ENCODE measurements at regions not wholly inside any gene's neighbourhood (a gene's known extent, or its start where the extent isn't known, plus 50 kb on each side); places are given as distances from the start of the nearest gene placed in this dataset.

- no peak overlapping the region for H3K4me3 ChIP-seq
- no peaks in the 10 kb centered on the region for H3K9me3 ChIP-seq
- H3K36me3 ChIP-seq: no peaks in the 10 kb centered on the region
- DNase-seq (no peak), ATAC-seq (no peak)
- intact Hi-C loops (cut with DNase I): no loop called here
- 85 to 89% (median 87%) methylated on average over 12 of the region's 12 CpGs for WGBS, 4 donors
- peak overlapping the region in 7 of 12 donors; percentile 24 to 83 (median 34) for H3K27ac ChIP-seq
- H3K27me3 ChIP-seq: no peaks in the 10 kb centered on the region
- peaks cover 6 to 43% (median 25%) of the 10 kb centered on the region in 12 donors for H3K4me1 ChIP-seq
- no peak for TF ChIP-seq POLR2A (IDR thresholded peaks at IDR 0.05)
- TF ChIP-seq CTCF (IDR thresholded peaks at IDR 0.05): no peak
These were observed 202.5 kb upstream of the SGK1 start for GRCh38 chr6:134520181-134521115.

GRCh38 chr6:134519465-134519864 is 201.6 kb upstream of the SGK1 start:
- Histone ChIP-seq H3K4me3 (no peak overlapping the region), H3K27me3 (no peaks in the 10 kb centered on the region), H3K4me1 (peaks cover 6 to 43% (median 25%) of the 10 kb centered on the region in 12 donors), H3K36me3 (no peaks in the 10 kb centered on the region), H3K9me3 (no peaks in the 10 kb centered on the region), H3K27ac (peak overlapping the region; percentile 2 to 83 (median 40))
- DNase-seq (peak; percentile 45 to 65 (median 51)), ATAC-seq (peak in 1 of 4 donors; percentile 69)
- intact Hi-C loops (cut with DNase I): loop anchor here in 8 of 10 donors (5.0 to 10.0 kb wide), 4 partner anchors 115 to 345 kb away; no protein-coding TSS in a partner anchor
- 32 to 64% (median 42%) methylated on average over 4 of the region's 4 CpGs for WGBS, 4 donors
- TF ChIP-seq CTCF (IDR thresholded peaks at IDR 0.05) (no peak), POLR2A (IDR thresholded peaks at IDR 0.05) (no peak)

- ATAC-seq (peak in 1 of 4 donors; percentile 18), DNase-seq (no peak)
- Histone ChIP-seq H3K36me3 (no peaks in the 10 kb centered on the region), H3K27me3 (no peaks in the 10 kb centered on the region), H3K27ac (peak overlapping the region; percentile 43 to 83 (median 73)), H3K4me3 (peak overlapping the region in 1 of 12 donors; percentile 23), H3K4me1 (peaks cover 6 to 49% (median 30%) of the 10 kb centered on the region in 12 donors), H3K9me3 (no peaks in the 10 kb centered on the region)
- no peak for TF ChIP-seq CTCF (IDR thresholded peaks at IDR 0.05)
- WGBS, 4 donors: 24 to 38% (median 29%) methylated on average over 5 of the region's 5 CpGs
- intact Hi-C loops (cut with DNase I): loop anchor here in 8 of 10 donors (5.0 to 10.0 kb wide), 4 partner anchors 117 to 343 kb away; no protein-coding TSS in a partner anchor
These were observed 200.0 kb upstream of the SGK1 start for GRCh38 chr6:134517868-134518267.

GRCh38 chr6:134517145-134517658 is 199.3 kb upstream of the SGK1 start:
- Histone ChIP-seq H3K27ac (peak overlapping the region; percentile 43 to 83 (median 73)), H3K4me3 (peak overlapping the region in 6 of 12 donors; percentile 2 to 23 (median 10)), H3K4me1 (peaks cover 6 to 55% (median 30%) of the 10 kb centered on the region in 12 donors), H3K27me3 (no peaks in the 10 kb centered on the region), H3K36me3 (no peaks in the 10 kb centered on the region), H3K9me3 (no peaks in the 10 kb centered on the region)
- TF ChIP-seq POLR2A (IDR thresholded peaks at IDR 0.05) (no peak), CTCF (IDR thresholded peaks at IDR 0.05) (no peak)
- intact Hi-C loops (cut with DNase I): loop anchor here in 8 of 10 donors (5.0 to 10.0 kb wide), 4 partner anchors 118 to 342 kb away; no protein-coding TSS in a partner anchor
- DNase-seq (peak; percentile 79 to 92 (median 80)), ATAC-seq (peak; percentile 89 to 96 (median 94))
- 1 to 13% (median 10%) methylated on average over 8 to 9 of the region's 9 CpGs for WGBS, 4 donors

Data from heart left ventricle (tissue), 16 donors.